ENCODE measurements at regions not wholly inside any gene's neighbourhood (a gene's known extent, or its start where the extent isn't known, plus 50 kb on each side); places are given as distances from the start of the nearest gene placed in this dataset.

GRCh38 chr2:190785334-190785733 is 95.3 kb upstream of the GLS start:
- no peak for DNase-seq

GRCh38 chr2:190786404-190787166 is 94.0 kb upstream of the GLS start:
- DNase-seq = no peak

- DNase-seq = no peak
Measured at GRCh38 chr2:190787743-190788235, 92.8 kb upstream of the GLS start.

GRCh38 chr2:190789074-190790004 is 91.3 kb upstream of the GLS start:
- DNase-seq = no peak

- peak; percentile 65 for DNase-seq
Measured at GRCh38 chr2:190791347-190791975, 89.2 kb upstream of the GLS start.

- DNase-seq = no peak
Measured at GRCh38 chr2:190791976-190792575, 88.5 kb upstream of the GLS start.

GRCh38 chr2:190792956-190793888 is 87.4 kb upstream of the GLS start:
- DNase-seq = no peak

- no peak for DNase-seq
Measured at GRCh38 chr2:190794377-190794776, 86.2 kb upstream of the GLS start.

- no peak for DNase-seq
Measured at GRCh38 chr2:190794790-190795189, 85.8 kb upstream of the GLS start.

GRCh38 chr2:190795686-190796085 is 84.9 kb upstream of the GLS start:
- DNase-seq = no peak

GRCh38 chr2:190799999-190800398 is 80.6 kb upstream of the GLS start:
- DNase-seq = no peak

GRCh38 chr2:190800528-190800927 is 80.1 kb upstream of the GLS start:
- no peak for DNase-seq

- DNase-seq = no peak
Measured at GRCh38 chr2:190802129-190802528, 78.5 kb upstream of the GLS start.

- DNase-seq = no peak
Measured at GRCh38 chr2:190802626-190803209, 77.9 kb upstream of the GLS start.

GRCh38 chr2:190804182-190804795 is 76.3 kb upstream of the GLS start:
- no peak for DNase-seq

- no peak for DNase-seq
Measured at GRCh38 chr2:190805126-190805525, 75.5 kb upstream of the GLS start.

- DNase-seq = no peak
Measured at GRCh38 chr2:190805843-190806242, 74.8 kb upstream of the GLS start.

GRCh38 chr2:190807886-190808285 is 72.7 kb upstream of the GLS start:
- DNase-seq = no peak

- no peak for DNase-seq
Measured at GRCh38 chr2:190809139-190809764, 71.4 kb upstream of the GLS start.

- DNase-seq = no peak
Measured at GRCh38 chr2:190809876-190810525, 70.6 kb upstream of the GLS start.

All from NK-92 treated with Interleukin-12 subunit alpha and Interleukin-12 subunit beta, amount 100 ng/mL, for 24 hours (cell line).